GM12875 (cell line): ENCODE measurements at regions not wholly inside any gene's neighbourhood (a gene's known extent, or its start where the extent isn't known, plus 50 kb on each side); places are given as distances from the start of the nearest gene placed in this dataset.

Experiments used
- H3K4me3 ChIP-seq: one replicate; pipeline ENCODE4 v1.5.1; 2011; ENCODE audit warnings: low read depth, low read length, control low read depth
- TF ChIP-seq, protein P1 (sequence below): IDR thresholded peaks from 2 replicates; pipeline ENCODE4 v1.5.1; 2011; ENCODE audit warnings: low read depth, mild to moderate bottlenecking, control low read depth, inconsistent platforms, low read length, moderate library complexity, borderline replicate concordance; ENCODE audit not compliant: insufficient read depth

DNA sequence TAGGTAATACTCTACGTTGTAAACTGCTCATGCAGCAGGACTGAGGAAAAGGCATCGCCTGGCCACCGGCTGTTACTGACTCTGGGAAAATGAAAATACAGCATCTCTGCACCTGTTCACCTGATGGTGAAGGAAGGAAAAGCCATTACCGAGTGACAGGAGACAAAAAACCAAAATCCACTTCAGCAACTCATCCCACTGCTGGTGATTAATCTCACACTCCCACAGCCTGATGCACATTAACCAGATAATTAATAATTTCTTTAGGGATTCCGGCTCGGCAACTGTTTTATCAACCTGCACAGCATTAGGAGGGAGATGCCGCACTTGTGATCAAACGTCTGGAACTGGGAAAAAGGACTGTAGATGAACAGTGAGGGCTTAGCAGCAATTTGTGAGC, 183.9 kb upstream of the ESRRG start:
- H3K4me3 ChIP-seq: no peak overlapping the region
- TF ChIP-seq, protein P1, sequence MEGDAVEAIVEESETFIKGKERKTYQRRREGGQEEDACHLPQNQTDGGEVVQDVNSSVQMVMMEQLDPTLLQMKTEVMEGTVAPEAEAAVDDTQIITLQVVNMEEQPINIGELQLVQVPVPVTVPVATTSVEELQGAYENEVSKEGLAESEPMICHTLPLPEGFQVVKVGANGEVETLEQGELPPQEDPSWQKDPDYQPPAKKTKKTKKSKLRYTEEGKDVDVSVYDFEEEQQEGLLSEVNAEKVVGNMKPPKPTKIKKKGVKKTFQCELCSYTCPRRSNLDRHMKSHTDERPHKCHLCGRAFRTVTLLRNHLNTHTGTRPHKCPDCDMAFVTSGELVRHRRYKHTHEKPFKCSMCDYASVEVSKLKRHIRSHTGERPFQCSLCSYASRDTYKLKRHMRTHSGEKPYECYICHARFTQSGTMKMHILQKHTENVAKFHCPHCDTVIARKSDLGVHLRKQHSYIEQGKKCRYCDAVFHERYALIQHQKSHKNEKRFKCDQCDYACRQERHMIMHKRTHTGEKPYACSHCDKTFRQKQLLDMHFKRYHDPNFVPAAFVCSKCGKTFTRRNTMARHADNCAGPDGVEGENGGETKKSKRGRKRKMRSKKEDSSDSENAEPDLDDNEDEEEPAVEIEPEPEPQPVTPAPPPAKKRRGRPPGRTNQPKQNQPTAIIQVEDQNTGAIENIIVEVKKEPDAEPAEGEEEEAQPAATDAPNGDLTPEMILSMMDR: no peak

DNA sequence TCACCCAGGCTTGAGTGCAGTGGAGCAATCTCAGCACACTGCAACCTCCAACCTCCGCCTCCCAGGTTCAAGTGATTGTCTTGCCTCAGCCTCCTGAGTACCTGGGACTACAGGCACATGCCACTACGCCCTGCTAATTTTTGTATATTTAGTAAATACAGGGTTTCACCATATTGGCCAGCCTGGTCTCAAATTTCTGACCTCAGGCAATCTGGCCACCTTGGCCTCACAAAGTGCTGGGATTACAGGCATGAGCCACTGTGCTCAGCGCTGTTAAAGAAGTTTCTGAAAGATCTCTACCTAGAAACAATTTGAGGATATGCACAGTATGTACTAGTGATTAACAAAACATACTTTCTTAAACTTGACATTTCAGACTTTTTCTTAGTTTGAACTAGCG, 182.6 kb upstream of the ESRRG start:
- no peak overlapping the region for H3K4me3 ChIP-seq
- TF ChIP-seq, protein P1: no peak

DNA sequence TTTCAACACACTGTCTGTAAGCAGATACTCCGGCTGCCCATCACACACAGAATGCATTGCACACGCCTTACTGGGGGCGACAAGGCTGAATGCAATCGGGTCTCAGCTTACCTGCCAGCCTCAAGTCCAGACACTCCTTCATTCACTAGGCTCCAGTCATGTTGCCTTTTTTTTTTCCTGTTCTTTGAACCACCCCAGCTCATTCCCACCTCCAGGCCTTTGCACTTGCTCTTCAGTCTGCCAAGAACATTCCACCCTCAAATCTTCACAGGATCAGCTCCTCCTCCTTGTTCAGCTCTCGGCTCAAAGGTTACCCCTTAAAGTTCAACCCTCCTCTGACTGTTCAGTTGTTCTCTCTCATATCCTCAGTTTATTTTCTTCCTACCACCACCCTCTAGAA, 181.9 kb upstream of the ESRRG start:
- no peak overlapping the region for H3K4me3 ChIP-seq
- TF ChIP-seq, protein P1: no peak

DNA sequence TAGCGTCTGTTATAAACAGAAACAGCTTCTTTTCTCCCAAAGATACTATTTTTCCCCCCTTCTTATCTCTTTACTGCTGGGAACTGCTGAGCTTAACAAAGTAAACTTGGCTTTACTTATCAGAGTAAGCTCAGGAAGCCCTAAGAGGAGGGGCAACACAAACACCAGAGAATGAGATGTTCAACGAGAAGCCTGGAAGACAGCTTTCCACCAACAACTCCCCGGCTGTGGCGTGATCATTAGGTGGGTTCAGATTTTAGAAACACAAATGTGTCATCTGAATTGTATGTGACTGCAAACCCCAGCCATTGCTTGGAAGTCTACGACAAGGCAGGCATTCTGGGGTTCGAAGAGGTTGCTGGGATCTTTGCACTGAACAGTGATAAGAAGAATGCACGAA, 181.2 kb upstream of the ESRRG start:
- H3K4me3 ChIP-seq: no peak overlapping the region
- TF ChIP-seq, protein P1: no peak

DNA sequence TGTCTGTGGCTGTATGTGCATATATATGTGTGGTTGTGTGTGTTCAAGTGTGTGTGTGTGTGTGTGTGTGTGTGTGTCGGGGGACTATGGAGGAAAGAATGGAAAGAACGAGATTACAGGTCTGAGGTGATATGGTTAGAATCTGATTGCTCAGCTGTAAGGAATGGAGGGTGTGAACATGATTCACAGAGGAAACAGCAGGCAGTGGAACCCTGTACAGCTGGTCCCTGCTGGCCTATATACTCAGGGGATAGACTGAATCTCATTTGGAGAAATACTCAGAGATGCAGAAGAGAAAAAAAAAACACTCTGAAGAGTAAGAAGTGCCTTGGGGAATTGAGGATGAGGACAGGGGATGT, 180.1 kb upstream of the ESRRG start:
- H3K4me3 ChIP-seq: no peak overlapping the region
- TF ChIP-seq, protein P1: no peak

DNA sequence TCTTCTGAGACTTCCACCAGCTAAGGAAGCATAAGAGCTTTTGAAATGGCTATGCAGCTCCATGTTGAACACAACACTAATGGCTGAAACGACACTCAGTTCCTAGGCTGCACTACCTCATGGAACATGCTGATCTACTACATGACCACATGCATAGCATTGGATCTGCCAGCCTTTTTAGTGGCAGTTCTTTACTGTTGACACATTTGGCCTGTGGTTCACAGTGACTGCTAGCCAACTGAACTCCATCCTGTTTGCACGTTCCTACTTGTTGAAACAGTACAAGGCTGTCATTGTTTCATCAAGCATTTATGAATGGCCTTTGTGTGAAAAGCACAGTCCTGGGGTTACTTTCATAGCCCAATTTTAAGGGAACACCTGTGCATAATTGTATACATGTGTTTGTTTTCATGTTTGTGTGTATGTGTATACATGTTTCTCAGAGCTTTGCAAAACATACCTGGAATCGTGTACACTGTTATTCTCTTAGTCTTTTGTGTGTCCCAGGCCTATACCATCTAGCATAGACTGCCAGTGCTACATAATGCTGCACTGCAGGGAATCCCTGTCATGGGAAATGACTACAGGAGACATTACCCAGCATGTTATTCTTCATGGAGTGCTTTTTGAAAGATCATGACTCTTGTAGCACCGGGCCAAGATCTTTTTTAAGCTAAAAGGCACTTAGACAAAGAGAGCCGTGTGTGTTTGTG, 179.6 kb upstream of the ESRRG start:
- no peak overlapping the region for H3K4me3 ChIP-seq
- TF ChIP-seq, protein P1: no peak

DNA sequence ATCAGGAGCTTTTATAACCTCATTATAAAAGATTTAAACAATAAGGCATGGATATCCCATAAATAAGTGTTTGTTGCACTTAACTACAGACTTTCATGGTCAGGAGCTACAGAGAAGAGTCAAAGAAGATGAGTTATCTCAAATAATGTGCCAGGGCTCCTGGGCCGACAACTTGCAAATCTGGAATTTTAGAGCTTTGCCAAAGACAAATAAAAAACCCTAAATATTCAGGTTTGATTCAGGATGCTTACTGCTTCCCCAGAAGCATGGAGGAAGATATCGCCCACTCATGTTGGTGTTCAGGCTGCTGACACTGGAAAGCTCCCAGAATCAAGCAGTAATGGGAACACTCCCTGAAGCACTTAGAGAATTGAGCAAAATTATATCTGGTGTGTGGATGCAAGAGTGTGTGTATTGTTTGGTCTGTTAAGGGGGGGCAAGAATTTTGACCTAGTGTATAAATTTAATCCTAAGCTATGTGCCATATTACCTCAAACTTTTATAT, 176.9 kb upstream of the ESRRG start:
- no peak overlapping the region for H3K4me3 ChIP-seq
- TF ChIP-seq, protein P1: no peak
